GM18909 (cell line): ENCODE measurements at regions not wholly inside any gene's neighbourhood (a gene's known extent, or its start where the extent isn't known, plus 50 kb on each side); places are given as distances from the start of the nearest gene placed in this dataset.

Experiments used
- ATAC-seq: cut with Tn5 transposase; IDR thresholded peaks from one replicate; pipeline ENCODE4 v1.9.1; 2021; ENCODE audit warnings: mild to moderate bottlenecking; ENCODE audit not compliant: unreplicated experiment, poor library complexity

GRCh38 chr16:55102077-55102476 is 171.4 kb downstream of the IRX5 start:
- ATAC-seq = no peak

DNA sequence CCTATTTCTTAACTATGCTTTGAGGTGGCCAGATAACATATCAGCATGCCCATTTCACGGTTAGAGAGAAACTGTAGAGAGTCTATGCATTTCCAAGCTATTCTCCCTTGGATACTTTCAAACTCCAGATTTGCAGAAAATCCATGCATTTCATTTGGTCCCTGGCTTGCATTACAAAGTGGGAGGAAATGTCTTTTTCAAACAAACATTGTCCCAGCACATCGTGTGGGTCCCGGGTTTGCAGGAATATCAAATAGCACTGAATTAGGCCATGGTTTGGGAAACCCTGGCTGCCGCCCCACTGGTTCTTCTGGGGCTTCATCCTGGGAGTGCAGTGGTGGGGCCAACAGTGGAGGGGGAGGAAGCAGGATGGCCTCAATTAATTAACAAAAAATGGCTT is 171.9 kb downstream of the IRX5 start:
- no peak for ATAC-seq

DNA sequence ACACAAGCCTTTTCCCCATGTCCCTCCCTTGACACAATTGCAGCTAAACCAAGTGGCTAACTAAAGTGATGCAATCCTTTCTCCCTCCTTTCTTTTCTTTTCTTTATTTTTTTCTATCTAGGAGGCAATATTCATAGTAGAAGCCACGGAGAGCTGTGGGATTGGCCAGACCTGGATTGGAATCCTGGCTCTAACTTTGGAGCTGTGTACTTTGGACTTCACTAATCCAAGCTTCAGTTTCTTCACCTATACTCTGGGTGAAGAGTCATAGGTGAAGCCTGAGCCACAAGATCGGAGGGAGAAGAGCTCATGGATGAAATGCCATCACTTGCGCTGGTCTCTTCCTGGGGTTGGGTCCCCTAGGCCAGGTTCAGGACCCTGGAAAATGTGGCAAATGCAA is 177.2 kb downstream of the IRX5 start:
- ATAC-seq = no peak

DNA sequence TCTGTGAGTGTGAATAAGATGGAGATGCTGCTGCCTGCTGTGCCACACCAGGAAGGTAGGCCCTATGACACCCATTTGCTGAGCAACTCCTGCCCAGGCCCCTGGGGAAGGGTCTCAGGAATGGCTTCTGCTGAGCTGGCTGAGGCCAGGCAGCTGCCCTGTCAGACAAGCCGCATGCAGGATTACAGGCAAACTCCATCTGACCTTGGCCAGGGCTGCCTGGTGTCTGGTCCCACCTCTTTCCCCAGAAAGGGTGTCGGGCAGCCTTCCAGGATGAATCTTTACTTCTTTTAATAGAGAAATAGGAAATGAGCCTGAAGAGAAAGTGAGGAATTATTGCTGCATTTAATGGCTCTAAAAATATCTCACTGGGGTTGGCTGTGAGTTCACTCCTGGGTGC is 182.5 kb downstream of the IRX5 start:
- ATAC-seq = no peak

DNA sequence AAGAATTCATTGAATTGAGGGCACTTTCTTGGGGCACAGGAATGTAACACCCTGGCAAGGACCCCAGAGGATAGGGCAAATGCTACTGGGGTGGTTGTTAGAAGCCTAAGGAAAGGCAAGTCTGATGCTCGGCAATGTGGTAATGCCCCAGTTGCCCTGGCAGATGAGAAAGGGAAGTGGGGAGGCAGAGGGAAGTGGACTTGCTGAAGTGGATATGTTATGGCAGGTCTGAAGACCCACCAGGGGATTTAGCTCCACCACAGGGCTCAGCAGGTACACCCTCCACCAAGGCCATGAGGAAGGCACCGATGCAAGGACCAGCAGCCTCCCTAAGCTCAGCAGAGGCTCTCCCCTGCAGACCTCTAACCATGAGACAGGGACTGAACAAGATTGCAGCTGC is 184.8 kb downstream of the IRX5 start:
- ATAC-seq = no peak

DNA sequence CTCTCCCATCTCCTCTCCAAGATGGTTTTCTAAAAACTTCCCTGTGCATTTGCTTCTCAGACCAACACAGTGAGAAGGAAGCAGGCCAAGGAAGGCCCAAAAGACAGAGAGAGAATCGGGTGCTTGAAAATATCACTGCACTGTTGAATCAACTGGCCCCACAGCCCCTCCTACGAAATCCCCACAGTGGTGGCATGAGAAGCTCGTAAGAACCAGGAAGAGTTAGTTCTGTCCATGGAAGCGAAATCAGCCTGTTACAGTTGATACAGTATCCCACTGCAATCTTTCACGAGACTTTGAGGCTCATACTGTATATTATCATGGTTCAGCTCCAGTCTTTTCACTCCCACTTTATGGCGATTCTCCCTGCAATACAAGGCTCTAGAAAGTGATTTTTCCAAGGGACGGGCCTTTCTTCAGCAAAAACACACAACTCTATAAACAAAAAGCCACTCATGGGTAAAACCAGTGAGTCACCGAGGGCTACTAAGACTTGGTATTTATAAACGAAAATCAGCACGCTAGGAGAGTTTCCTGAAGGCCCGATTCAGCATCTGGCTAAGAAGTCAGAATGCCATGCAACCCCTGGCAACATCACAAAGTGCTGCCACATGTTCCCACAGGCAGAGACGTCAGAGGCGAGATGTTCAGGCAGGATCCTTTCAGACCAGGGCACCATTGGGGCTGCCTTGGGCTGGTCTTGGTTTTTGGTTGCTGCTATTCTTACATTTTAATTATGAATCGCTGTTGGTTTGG is 185.7 kb downstream of the IRX5 start:
- no peak for ATAC-seq

GRCh38 chr16:55118701-55119260 is 188.1 kb downstream of the IRX5 start:
- no peak for ATAC-seq

- no peak for ATAC-seq
Observed at GRCh38 chr16:55120408-55120807, 189.7 kb downstream of the IRX5 start.

- ATAC-seq = no peak
Observed at GRCh38 chr16:55120826-55121225, 190.2 kb downstream of the IRX5 start.

GRCh38 chr16:55123652-55124051 is 193.0 kb downstream of the IRX5 start:
- no peak for ATAC-seq

- no peak for ATAC-seq
Observed at GRCh38 chr16:55125818-55126385, 195.2 kb downstream of the IRX5 start.

- no peak for ATAC-seq
Observed at GRCh38 chr16:55126456-55126855, 195.8 kb downstream of the IRX5 start.

- ATAC-seq = no peak
Observed at GRCh38 chr16:55130456-55130855, 193.5 kb upstream of the IRX6 start.

DNA sequence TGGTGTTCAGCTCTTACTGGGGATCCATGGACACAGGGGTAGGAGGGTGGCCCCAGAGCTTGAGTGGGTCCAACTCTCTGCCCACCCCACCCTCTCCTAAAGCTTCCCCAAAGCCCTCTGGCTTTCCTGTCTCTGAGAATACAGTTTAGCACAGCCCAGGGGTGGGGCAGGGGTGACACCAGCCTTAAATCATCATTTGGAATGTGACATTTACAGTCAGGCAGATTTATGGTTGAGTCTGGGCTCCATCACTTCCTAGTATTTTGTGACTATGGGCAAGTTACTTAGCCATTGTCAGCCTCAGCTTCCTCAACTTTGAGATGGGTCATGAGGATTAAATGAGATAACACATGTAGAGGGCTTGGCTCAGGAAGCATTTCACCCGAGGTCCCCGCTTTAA is 193.1 kb upstream of the IRX6 start:
- ATAC-seq = no peak

DNA sequence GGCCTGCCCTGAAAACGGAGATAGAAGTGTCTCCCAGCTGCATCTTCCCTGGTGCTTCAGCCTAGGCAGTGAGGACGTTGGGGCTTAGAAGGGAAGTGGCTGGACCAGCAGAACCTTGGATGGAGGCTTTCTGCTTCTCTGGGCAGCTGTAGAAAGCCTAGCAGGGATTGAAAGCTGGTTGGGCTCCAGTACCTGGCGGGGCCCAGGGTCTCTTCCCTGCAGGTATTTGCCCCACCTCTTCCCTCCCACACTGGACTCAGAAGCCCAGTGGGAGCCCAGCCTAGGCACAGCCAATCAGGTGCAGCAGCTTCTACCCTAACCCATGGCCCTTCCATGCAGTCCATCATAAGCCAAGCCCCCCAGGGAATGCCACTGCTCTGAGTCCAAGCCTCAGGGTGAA is 190.3 kb upstream of the IRX6 start:
- no peak for ATAC-seq

DNA sequence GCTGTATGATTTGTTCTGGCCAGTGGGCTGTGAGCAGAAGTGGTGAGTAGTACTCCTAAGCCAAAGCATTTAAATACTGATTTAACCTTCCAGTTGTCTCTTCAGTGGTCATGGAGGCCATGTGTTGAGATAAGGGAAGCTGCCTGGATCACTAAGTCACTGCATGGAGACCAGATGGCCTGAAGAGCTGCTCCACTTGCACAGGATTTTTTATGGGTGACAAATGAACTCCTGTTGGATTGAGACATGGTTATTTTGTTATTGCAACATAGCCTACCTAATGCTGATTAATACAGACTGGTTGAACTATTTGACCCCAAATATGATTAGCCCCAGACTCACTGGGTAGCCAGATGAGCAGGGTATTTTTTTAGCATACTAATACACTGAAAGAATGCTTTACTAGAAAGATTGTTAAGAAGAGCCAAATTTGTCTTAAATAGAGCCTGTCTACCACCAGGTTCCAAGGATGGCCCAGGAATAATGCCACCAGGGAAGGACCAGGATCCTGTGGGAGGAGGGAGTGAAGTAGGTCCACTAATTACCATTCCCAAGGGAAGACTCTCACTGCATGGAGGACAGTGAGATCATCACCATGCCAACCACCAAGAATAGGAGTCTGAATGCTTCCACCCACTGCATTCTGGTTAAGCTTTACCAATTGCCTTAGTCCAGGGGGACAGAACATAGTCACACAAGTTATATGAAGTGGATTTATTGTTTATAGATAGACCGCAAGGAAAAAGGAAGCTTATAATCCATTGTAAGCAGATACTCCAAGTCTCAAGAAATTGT is 187.4 kb upstream of the IRX6 start:
- ATAC-seq = no peak

DNA sequence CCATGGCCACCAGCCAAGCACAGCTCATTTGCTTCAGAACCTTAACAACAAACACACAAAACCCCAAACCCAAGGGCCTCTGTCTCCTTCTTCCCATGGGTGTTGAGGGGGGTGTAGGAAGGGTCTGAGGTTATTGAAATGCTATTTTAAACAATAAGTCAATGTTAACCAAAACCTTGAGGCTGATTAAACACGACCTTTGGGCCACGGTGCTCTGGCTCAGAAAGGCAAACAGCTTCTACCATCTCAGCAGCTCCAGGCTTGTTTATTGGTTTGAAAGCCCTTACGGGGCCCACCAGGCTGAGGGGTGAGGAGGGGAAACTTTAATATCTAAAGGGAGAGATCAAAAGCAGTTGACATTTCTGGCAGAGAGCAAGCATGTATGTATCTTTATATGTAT is 185.7 kb upstream of the IRX6 start:
- no peak for ATAC-seq

DNA sequence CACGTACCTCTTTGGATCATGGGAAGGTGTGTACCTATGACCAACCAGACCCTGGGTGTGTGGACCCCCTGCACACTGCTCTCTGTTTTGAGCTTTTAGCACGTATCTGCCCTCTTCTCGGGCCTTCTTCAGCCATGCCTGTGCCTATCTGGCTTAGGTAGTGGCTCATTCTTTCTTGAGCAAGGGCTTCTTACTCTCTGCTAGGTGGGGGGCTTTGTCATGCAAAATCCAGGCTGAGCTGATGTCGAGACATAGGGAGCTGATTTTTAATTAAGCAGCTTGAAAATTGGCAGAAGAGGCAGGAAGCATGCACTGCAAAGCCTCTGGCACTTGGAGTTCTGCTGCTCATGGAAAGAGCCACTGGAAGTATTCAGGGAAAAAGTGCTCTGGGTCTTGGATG is 181.6 kb upstream of the IRX6 start:
- no peak for ATAC-seq

DNA sequence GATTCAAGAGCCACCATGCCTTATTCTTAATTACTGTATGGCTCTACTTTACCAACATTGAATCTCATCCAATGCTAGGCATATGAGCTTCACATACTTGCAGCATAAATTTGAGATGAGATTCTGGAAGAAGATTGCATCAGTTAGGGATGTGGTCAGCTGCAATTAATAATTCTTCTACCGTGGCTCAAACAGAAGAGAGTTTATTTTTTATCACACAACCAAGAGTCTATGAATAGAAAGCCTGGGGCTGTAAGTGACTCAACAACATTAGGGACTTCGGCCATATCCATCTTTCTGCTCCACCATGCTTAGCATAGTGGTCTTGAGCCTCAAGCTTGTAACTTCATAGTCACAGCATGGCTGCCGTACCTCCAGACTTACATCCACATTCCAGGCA is 179.4 kb upstream of the IRX6 start:
- no peak for ATAC-seq

DNA sequence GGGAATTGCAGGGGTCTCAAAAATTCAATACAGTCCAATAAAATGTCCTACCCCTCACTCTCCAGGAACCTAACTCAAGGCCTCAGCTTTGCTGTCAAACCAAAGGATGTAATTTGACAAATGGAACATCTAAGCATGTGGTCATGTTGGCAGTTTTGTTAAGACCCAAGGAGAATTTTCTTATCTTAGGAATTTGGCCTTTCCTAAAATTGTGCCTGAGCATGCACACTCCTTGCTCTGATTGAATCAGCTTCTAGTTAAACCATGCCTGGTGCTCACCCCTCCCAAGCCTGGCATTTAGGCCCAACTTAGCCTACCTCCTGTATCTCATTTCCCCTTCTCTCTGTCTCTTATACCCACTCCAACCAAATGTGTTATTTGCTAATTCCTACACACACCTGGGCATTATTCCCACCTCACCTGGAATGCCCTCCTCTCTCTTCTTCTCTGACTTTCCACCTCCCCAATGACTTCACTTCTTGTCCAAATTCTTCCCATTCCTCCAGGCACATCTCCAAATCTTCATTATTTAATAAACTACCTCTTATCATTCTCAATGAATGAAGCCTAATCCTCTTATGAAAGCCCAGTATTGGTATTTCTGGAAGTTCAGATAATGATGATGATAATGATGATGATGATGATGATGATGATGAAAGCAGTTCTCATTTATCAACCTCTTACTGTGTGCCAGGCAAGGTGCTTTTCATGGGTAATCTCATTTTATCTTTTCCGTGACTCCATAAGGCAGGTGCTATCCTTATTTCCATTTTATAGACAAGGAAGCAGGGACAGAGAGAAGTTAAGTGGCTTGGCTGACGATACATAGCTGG is 178.0 kb upstream of the IRX6 start:
- ATAC-seq = no peak
